ENCODE measurements at regions not wholly inside any gene's neighbourhood (a gene's known extent, or its start where the extent isn't known, plus 50 kb on each side); places are given as distances from the start of the nearest gene placed in this dataset.

- DNase-seq (ENCODE audit: low spot score): no peak
These were observed 96.8 kb upstream of the VSTM2B start for GRCh38 chr19:29429021-29429420.

GRCh38 chr19:29429581-29429980, 96.2 kb upstream of the VSTM2B start:
- DNase-seq (ENCODE audit: low spot score): no peak

- DNase-seq (ENCODE audit: low spot score): no peak
These were observed 94.5 kb upstream of the VSTM2B start for GRCh38 chr19:29431332-29431731.

GRCh38 chr19:29432677-29433076, 93.1 kb upstream of the VSTM2B start:
- no peak for DNase-seq (ENCODE audit: low spot score)

- no peak for DNase-seq (ENCODE audit: low spot score)
These were observed 89.1 kb upstream of the VSTM2B start for GRCh38 chr19:29436591-29437103.

GRCh38 chr19:29439021-29439420, 86.8 kb upstream of the VSTM2B start:
- DNase-seq (ENCODE audit: low spot score): no peak

GRCh38 chr19:29439688-29440550, 85.9 kb upstream of the VSTM2B start:
- no peak for DNase-seq (ENCODE audit: low spot score)

- DNase-seq (ENCODE audit: low spot score): no peak
These were observed 83.7 kb upstream of the VSTM2B start for GRCh38 chr19:29442094-29442493.

GRCh38 chr19:29442910-29443309, 82.9 kb upstream of the VSTM2B start:
- no peak for DNase-seq (ENCODE audit: low spot score)

- no peak for DNase-seq (ENCODE audit: low spot score)
These were observed 80.5 kb upstream of the VSTM2B start for GRCh38 chr19:29445246-29445645.

- DNase-seq (ENCODE audit: low spot score): no peak
These were observed 79.4 kb upstream of the VSTM2B start for GRCh38 chr19:29446361-29446760.

GRCh38 chr19:29448046-29448445, 77.7 kb upstream of the VSTM2B start:
- DNase-seq (ENCODE audit: low spot score): no peak

GRCh38 chr19:29449371-29449770, 76.4 kb upstream of the VSTM2B start:
- DNase-seq (ENCODE audit: low spot score): no peak

- DNase-seq (ENCODE audit: low spot score): no peak
These were observed 75.5 kb upstream of the VSTM2B start for GRCh38 chr19:29450306-29450705.

GRCh38 chr19:29450812-29451211, 75.0 kb upstream of the VSTM2B start:
- DNase-seq (ENCODE audit: low spot score): no peak

- no peak for DNase-seq (ENCODE audit: low spot score)
These were observed 71.7 kb upstream of the VSTM2B start for GRCh38 chr19:29454109-29454508.

GRCh38 chr19:29457413-29457812, 68.4 kb upstream of the VSTM2B start:
- no peak for DNase-seq (ENCODE audit: low spot score)

- DNase-seq (ENCODE audit: low spot score): peak; percentile 34
These were observed 57.9 kb upstream of the VSTM2B start for GRCh38 chr19:29467824-29468401.

GRCh38 chr19:29475469-29475868, 50.3 kb upstream of the VSTM2B start:
- no peak for DNase-seq (ENCODE audit: low spot score)
